ENCODE measurements at regions not wholly inside any gene's neighbourhood (a gene's known extent, or its start where the extent isn't known, plus 50 kb on each side); places are given as distances from the start of the nearest gene placed in this dataset.
"Not testable (repeated sequence)": the region's sequence is repeated elsewhere in the genome, so short reads cannot be mapped to it uniquely, and the experiment has no call there.

DNA sequence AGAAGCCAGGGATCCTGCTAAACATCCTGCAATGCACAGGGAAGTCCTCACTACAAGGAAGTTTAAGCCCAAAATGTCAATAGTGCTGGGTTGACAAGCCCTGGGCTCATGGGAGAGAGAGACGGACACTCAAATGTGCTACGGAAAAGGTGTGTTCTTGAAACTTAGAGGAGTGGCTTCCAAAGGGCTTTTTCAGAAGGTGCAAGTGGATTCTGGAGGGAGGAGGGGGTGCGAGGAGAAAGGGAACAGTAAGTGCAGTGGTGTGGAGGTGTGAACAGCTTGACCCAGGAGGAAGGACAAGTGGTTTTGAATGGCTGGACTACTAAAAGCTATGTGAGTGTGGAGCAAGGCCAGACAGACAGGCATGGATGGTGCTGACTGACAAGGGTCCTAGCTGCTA is 50.4 kb upstream of the CECR2 start:
- DNase-seq (ENCODE audit: low read depth in 2 of 2): no peak

DNA sequence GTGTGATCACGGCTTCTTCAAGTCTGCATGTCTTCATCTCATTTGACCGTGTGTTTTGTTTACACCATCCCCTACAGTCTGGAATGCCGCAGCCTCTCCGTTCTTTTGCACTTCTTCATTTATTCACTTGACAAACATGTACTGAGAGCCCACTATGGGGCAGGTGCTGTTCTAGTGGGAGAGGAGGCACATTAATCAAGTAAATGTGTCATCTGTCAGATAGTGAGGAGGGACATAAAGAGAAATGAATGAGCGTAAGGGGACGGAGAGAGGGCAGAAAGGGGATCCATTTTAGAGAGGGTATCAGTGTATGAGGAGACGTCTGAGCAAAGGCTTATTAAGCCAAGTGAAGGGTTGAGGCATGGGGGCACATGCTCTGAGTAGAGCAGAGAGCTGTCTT is 54.0 kb upstream of the CECR2 start:
- DNase-seq (ENCODE audit: low read depth in 2 of 2): no peak

DNA sequence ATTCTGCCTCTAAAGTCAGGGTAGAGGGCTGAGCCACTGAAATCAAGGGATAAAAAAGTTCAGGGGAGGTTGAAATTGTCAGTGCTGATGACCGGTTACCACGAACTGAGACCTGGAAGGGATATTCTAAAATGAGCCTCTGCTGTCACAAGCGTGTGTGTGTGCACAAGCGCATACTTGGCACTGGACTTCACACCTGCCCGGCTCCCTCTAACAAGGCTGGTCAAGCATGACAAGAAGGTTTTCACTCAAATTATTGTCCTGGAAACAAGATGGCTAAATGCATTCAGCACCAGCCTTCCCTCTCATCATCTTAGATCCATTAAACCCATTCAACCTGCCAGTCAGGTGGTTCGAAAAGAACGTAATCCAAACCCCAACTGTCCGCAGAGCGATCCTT is 54.8 kb upstream of the CECR2 start:
- no peak for DNase-seq (ENCODE audit: low read depth in 2 of 2)

DNA sequence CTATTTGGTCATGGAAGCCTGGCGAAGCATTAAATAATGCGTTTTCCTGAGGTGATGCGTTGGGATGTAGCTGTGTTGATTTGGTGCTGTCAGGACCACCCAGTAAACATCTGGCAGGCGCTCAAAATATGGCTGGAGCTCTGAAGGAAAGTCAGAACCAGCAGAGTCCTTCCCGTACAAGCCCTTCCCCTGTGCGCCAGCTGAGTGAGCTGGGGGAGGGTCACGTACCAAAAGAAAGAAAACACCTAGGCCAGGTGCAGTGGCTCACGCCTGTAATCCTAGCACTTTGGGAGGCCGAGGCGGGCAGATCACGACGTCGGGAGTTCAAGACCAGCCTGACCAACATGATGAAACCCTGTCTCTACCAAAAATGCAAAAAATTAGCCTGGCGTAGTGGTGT is 55.6 kb upstream of the CECR2 start:
- DNase-seq (ENCODE audit: low read depth in 2 of 2): no peak

DNA sequence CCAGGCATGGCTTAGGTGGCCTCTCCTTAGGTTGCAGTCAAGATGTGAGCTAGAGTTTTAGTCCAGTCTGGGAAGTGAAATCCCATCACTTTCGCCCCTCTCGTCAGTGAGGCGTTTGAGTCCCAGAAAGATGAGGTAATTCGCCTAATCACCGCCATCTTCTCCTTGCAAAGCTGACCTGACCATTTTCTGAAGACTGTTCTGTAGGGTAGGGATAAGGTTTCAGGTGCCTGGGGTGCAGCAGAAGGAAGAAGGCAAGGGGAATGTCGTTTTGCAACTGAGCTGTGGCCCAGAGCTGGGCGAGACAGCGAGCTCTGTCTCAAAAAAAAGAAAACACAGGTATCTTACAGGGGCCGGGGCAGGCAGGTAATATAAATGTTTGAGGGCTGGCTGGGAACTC is 61.7 kb upstream of the CECR2 start:
- DNase-seq (ENCODE audit: low read depth in 2 of 2): no peak

DNA sequence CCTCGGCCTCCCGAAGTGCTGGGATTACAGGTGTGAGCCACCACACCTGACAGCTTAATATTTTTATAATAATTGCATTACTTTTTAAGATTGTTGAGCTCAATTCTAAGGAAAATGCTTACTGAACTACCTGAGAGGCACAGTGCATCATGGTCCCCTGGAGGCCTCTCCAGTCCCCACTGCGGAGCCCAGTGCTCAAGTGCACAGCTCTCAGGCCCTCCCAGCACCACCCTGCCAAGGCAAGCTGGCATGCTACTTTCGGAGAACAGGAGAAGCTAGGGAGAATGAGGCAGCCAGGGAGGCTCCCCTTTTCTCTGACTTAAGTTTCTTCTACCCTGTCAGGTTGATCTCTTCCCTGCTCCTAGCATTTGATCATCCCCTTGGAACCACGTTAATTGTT is 64.2 kb upstream of the CECR2 start:
- DNase-seq (ENCODE audit: low read depth in 2 of 2): no peak

DNA sequence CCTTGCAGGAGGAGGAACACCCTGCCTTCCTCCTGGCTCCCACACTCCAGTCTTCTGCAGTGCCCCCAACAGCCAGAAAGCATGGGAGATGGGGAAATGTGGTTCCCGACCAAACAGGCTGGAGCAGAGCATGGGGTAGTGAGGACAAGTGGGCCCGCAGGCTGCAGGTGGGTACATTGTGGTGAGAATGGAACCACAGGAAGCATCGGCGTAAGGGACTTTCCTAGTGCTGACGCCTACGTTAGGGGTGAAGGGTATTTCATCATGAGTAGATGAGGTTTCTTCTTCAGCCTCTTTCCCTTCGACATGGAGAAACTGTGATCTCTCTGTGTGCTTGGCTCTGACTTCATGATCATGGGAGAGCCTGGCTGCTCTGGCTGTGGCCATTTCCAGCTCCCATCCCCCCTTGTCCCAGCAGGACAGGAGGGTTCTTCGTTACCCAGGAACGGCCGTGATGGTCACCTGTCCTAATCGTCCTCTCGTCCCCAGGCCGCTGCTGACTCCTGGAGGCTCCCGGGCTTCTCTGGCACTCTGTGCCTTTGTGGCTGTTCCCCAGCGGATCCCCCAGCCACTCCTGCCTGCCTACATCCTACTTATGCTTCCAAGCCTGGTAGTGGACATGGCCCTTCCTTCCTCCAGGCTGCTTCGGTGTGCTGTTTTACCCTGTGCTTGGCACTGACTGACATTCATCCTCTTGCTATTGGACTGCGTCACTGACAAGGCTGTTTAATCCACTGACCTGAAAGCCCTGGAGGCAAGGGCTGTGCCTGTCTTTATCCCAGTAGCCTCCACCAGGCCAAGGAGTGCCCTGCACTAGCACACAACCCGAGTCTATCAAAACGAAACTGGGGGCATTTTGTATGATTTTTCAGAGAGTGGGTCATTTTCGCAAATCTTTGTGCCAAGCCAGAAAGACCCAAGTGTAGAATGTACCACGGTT is 65.2 kb upstream of the CECR2 start:
- DNase-seq (ENCODE audit: low read depth in 2 of 2): peak in 1 of 2 donors; percentile 48

DNA sequence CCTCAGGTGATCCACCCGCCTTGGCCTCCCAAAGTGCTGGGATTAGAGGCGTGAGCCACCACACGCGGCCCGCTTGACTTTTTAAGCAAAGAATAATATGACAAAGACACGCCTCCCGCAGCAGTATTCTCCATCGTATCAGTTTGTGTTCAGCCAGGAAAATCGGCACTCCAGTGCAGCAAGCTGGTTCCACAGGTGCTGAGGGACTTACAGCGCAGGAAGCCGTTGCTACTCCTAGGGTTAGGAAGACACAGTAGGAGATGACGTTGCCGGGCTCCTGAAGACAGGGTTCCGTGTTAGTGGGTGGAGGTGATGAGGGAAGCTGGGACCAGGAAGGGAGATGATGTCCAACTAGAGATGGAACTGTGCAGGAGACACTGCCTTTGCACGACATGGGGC is 65.8 kb upstream of the CECR2 start:
- no peak for DNase-seq (ENCODE audit: low read depth in 2 of 2)

DNA sequence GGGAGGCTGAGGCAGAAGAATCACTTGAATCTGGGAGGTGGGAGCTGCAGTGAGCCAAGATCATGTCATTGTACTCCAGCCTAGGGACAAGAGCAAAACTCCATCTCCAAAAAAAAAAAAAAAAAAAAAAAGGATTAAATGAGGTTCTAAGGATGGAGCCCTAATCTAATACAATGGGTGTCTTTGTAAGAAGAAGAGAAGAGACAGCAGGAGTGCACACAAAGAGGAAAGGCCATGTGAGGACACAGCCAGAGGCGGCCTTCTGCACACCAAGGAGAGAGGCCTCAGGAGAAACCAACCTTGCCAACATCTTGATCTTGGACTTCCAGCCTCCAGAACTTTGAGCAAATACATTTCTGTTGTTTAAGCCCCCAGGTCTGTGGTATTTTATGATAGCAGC is 66.6 kb upstream of the CECR2 start:
- DNase-seq (ENCODE audit: low read depth in 2 of 2): no peak

DNA sequence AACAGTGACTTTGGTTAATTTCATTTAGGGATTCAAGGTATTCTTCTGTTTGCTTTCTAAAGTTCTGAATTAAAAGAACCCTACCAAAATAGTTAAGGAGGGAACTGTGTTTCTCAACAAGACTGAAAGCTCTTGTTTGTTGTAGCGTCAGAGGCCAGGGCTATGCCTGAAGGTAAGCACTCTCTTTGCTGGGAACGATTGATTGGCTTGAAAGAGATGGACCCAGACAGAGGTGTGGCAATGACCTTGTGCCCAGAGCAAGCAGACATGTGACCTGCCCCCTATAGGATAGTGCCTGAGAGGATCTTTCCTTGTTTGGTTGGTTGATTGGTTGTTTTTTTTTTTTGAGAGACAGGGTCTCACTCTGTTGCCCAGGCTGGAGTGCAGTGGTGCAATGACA is 68.3 kb upstream of the CECR2 start:
- no peak for DNase-seq (ENCODE audit: low read depth in 2 of 2)

DNA sequence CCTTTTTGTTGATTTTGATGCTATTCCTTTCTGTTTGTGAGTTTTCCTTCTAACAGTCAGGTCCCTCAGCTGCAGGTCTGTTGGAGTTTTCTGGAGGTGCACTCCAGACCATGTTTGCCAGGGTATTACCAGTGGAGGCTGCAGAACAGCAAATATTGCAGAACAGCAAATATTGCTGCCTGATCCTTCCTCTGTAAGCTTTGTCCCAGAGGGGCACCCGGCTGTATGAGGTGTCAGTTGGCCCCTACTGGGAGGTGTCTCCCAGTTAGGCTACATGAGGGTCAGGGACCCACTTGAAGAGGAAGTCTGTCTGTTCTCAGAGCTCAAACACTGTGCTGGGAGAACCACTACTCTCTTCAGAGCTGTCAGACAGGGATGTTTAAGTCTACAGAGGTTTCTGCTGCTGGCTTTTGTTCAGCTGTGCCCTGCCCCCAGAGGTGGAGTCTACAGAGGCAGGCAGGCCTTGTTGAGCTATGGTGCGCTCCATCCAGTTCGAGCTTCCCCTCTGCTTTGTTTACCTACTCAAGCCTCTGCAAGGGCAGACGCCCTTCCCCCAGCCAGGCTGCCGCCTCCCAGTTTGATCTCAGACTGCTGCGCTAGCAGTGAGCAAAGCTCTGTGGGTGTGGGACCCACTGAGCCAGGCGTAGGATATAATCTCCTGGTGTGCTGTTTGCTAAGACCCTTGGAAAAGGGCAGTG is 70.3 kb upstream of the CECR2 start:
- DNase-seq (ENCODE audit: low read depth in 2 of 2): not testable (repeated sequence)

DNA sequence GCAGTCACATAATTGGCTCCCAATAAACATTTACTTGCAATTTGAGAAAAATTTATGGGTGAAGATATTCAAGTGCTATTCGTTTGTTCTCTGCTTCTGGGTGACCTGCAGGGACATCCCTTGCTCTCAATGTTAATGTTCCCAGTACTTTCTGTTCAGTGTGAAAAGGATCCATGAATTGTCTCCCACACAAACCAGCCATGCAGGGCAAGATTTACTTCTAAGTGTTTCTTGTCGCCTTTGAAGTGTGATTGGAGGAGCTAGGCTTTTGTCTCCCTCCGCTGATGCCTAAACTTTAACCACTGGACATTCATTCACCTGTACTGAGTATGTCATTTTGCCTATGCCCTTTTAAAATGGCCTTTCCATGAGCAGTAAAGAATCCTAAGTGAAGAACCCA is 66.4 kb upstream of the ADA2 start:
- no peak for DNase-seq (ENCODE audit: low read depth in 2 of 2)

DNA sequence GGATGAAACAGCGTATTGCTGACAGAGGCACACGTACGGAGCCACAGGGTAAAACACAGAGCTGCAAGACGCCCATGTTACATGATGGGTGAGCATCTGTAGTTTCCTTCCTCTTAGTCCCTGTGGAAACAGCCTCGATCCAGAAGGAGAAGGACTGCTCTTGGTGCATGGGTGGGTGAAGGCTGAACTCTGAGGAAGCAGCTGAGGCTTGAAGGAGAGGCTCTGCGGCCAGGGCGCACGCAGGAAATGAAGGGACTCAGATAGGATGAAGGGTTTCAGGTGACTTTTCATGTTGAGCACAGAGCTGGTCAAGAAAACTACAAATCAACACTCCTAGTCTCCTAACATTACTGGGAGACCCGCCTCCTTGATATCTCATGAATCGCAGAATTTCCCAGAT is 65.7 kb upstream of the ADA2 start:
- DNase-seq (ENCODE audit: low read depth in 2 of 2): no peak

DNA sequence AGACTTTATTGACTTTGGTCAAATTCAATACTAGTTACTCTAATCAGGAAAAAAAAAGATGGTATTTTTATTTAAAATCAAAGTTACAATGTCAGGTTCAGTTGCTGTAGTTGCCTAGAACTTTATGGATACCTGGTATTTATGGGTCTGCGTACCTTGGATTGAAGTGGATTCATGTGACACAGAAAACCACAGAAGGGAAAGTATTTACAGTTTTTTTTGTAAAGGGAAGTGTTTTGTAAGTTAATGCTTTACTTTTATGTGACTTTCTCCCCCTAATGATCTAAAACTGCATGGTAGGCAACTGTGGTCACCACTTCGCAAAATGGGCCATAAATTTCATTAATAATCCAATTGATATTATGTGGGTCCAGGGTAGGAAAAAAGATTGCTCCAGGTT is 65.2 kb upstream of the ADA2 start:
- no peak for DNase-seq (ENCODE audit: low read depth in 2 of 2)

DNA sequence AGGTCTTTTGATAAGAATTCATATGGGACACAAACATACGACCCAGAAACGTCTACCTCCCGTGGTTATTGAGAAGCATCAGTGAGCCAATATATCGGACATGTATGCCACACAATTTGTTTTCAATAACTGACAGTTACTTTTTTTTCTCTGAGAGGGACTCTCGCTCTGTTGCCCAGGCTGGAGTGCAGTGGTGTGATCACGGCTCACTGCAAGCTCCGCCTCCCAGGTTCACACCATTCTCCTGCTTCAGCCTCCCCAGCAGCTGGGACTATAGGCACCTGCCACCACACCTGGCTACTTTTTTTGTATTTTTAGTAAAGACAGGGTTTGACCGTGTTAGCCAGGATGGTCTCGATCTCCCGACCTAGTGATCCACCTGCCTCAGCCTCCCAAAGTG is 64.6 kb upstream of the ADA2 start:
- DNase-seq (ENCODE audit: low read depth in 2 of 2): not testable (repeated sequence)

DNA sequence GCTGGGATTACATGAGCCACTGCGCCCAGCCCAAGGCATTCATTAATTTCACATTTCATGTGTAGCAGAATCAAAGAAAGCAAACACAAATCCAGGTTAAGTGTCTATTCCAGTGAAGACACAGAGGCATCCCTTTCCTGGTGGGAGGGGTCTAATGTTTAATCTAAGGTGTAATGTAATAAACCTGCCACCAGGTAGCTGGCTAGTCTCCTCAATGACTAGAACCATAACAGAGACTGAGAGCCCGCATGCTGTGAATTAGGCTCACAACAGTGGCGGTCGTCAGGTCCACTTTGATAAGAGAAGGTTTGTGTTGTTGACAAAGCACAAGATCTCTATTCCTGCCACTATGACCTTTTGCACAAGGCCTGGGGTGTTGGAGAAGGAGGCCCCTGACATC is 64.2 kb upstream of the ADA2 start:
- DNase-seq (ENCODE audit: low read depth in 2 of 2): no peak

DNA sequence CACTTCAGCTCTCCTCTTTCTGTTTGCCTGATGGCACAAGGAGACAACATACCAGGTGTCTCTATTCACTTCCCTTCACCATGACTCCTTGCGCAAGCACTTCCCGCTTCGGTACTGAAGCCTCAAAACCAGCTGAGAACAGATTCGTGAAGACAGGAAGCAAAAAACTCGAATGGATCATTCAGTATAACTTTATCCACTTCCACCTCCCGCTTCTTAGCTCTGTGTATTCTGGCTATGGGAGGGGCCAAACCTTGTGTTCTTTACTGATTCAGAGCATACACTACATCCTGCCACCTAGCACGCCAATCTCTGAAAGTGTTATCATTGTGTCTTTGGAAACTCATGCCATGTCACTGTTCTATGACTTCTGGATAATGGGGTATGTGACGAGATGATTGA is 62.2 kb upstream of the ADA2 start:
- DNase-seq (ENCODE audit: low read depth in 2 of 2): no peak

DNA sequence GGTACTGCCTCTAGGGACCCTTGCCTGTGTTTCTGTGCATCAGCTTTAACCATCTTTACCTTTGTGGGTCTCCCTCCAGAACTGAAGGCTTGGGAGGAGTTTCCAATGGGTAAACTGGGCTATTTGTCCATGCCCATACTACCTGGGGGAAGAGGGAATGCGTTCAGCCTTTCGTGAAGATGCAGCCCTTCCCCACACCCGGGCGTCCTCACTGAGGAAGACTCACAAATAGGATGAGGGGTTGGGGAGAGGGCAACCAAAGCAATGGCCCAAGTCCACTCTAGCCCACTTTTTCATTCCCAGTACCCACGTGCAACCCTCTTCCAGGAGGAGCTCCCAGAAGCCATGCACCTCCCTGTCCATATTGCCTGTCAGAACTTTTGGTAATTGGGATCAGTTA is 61.8 kb upstream of the ADA2 start:
- no peak for DNase-seq (ENCODE audit: low read depth in 2 of 2)

DNA sequence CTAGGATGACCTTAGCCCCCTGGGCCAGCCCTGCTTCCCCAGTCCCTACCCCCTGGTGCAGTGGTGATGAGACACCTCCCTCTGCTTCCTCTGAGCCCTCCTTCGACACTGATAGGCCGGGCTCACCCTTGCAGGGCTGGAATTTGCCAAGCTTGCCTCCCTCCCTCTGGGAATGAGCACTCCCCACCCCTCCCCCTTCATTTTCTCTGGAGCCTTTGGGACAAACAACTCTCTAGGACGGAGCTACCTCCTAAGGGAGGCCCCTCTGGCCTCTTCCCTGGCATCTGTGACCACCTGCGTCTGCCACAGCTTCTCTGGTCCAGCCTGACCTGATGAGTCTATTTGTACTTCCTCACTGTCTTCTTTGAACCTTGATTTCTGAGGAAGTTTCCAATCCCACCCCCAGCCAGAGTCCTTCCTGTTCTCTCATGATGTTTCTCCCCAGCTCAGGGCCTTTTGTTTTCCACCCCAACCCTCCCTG is 53.3 kb upstream of the ADA2 start:
- DNase-seq (ENCODE audit: low read depth in 2 of 2): no peak

DNA sequence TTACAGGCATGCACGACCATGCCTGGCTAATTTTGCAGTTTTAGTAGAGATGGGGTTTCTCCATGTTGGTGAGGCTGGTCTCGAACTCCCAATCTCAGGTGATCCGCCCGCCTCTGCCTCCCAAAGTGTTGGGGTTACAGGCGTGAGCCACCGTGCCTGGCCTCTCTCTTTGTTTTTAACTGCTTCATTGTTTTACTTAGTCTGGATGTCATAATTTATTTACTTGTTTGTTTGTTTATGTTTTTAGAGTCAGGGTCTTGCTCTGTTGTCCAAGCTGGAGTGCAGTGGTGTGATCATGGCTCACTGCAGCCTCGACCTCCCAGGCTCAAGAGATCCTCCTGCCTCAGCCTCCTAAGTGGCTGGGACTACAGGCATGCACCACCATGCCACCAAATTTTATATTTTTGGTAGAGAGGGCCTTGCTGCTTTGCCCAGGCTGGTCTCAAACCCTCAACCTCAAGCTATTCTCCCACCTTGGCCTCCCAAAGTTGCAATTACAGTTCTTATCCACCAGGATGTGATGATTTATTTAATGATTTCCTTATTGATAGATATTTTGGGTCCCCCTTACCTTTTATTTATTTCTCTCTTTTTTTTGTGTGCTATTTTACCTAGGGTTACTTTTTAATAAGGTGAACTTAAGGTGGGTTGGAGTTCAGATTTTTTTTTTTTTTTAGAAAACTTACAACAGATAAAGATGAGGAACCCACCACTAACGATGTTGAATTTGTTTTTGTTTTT is 52.6 kb upstream of the ADA2 start:
- DNase-seq (ENCODE audit: low read depth in 2 of 2): no peak

DNA sequence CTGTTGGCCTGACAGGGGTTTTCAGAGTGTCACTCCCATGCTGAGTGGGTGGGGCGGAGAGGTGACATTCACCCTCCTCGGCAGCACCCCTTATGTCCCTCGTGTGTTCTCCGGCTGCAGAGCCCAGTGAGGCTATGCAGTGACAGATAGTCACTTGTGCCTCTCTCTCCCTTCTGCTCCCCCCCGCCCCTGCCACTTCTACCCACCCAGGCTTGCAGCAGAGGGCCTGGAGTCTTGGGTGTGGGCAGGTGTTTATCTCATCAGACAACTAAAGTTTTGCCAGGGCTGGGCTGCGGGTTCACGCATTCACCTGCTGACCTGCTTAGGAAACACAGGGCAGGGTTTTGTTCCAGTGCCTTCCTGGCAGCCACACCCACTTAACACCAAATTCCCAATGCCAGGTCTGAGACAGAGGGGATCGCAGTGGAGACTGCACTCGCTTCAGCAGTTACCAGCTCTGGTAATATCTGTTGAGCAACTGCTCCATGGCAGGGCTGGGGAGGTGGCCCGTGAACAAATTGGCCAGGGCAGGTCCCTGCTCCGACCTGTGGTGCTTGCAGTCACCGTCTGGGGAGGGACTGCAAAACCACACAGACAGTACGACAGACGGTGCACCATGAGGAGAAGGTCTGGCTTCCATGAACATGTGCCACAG is 50.5 kb upstream of the ADA2 start:
- DNase-seq (ENCODE audit: low read depth in 2 of 2): no peak

DNA sequence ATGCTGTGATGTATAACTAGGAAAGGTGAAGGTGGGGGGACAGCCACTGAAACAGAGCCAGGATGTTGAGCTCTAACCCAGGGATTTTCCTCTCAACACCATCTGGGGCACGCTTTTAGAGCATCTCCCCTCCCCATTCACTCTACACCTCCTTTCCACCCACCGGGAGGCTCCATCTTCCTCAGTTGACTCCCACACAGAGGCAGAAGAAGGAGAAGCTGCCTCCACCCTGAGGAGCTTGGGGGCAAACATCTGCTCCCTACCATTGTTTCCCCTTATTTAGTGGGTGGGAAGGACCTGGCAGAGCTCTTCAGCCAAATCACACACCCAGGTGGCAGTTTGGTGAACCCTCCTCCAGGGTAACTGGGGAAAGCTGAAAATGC is 50.0 kb upstream of the ADA2 start:
- no peak for DNase-seq (ENCODE audit: low read depth in 2 of 2)
